ENCODE measurements at regions not wholly inside any gene's neighbourhood (a gene's known extent, or its start where the extent isn't known, plus 50 kb on each side); places are given as distances from the start of the nearest gene placed in this dataset.

- no peaks in the 10 kb centered on the region for H3K36me3 ChIP-seq (ENCODE audit: insufficient read depth, low read length)
- ATAC-seq (ENCODE audit: poor library complexity) (no peak), DNase-seq (no peak)
- Mint-ChIP-seq H3K4me3 (no peak overlapping the region), H3K4me1 (ENCODE audit: low read depth) (no peaks in the 10 kb centered on the region), H3K27me3 (peaks cover 4% of the 10 kb centered on the region), H3K27ac (no peak overlapping the region), H3K36me3 (ENCODE audit: low read depth) (no peaks in the 10 kb centered on the region), H3K9me3 (peaks cover 4% of the 10 kb centered on the region)
- POLR2A ChIA-PET, result no interaction called here
- CTCF ChIA-PET, result no interaction called here
- intact Hi-C loops (cut with DNase I, micrococcal nuclease), result no loop called here
- peaks cover 0 to 14% of the 10 kb centered on the region in 2 experiments for H3K9me3 ChIP-seq (ENCODE audit: control insufficient read depth in 1 of 2, insufficient read depth in 1 of 2, low read length in 2 of 2)
- TF ChIP-seq, protein P1, sequence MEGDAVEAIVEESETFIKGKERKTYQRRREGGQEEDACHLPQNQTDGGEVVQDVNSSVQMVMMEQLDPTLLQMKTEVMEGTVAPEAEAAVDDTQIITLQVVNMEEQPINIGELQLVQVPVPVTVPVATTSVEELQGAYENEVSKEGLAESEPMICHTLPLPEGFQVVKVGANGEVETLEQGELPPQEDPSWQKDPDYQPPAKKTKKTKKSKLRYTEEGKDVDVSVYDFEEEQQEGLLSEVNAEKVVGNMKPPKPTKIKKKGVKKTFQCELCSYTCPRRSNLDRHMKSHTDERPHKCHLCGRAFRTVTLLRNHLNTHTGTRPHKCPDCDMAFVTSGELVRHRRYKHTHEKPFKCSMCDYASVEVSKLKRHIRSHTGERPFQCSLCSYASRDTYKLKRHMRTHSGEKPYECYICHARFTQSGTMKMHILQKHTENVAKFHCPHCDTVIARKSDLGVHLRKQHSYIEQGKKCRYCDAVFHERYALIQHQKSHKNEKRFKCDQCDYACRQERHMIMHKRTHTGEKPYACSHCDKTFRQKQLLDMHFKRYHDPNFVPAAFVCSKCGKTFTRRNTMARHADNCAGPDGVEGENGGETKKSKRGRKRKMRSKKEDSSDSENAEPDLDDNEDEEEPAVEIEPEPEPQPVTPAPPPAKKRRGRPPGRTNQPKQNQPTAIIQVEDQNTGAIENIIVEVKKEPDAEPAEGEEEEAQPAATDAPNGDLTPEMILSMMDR (IDR thresholded peaks at IDR 0.05), result no peak
- H3K4me3 ChIP-seq (ENCODE audit: low read length), result no peak overlapping the region
- no peaks in the 10 kb centered on the region for H3K27me3 ChIP-seq (ENCODE audit: control insufficient read depth in 1 of 2, insufficient read depth in 2 of 2, low read length in 2 of 2)
- no peak overlapping the region for H3K27ac ChIP-seq (ENCODE audit: low read depth in 1 of 2, low read length in 2 of 2)
- H3K4me1 ChIP-seq (ENCODE audit: insufficient read depth, low read length), result no peaks in the 10 kb centered on the region
These were observed 87.4 kb upstream of the PKP2 start for GRCh38 chr12:32983968-32984367.

- peaks cover 4% of the 10 kb centered on the region for H3K9me3 Mint-ChIP-seq
- CTCF ChIA-PET, result no interaction called here
- ATAC-seq (ENCODE audit: poor library complexity) (no peak), DNase-seq (no peak)
- TF ChIP-seq, protein P1 (IDR thresholded peaks at IDR 0.05), result no peak
- no peak overlapping the region for H3K27ac ChIP-seq (ENCODE audit: low read depth in 1 of 2, low read length in 2 of 2)
- intact Hi-C loops (cut with DNase I, micrococcal nuclease), result no loop called here
- H3K27me3 Mint-ChIP-seq, result peaks cover 4% of the 10 kb centered on the region
- H3K4me3 Mint-ChIP-seq, result no peak overlapping the region
- no peaks in the 10 kb centered on the region for H3K27me3 ChIP-seq (ENCODE audit: control insufficient read depth in 1 of 2, insufficient read depth in 2 of 2, low read length in 2 of 2)
- H3K27ac Mint-ChIP-seq, result no peak overlapping the region
- H3K4me1 ChIP-seq (ENCODE audit: insufficient read depth, low read length), result no peaks in the 10 kb centered on the region
- H3K4me1 Mint-ChIP-seq (ENCODE audit: low read depth), result no peaks in the 10 kb centered on the region
- H3K9me3 ChIP-seq (ENCODE audit: control insufficient read depth in 1 of 2, insufficient read depth in 1 of 2, low read length in 2 of 2), result peaks cover 0 to 14% of the 10 kb centered on the region in 2 experiments
- POLR2A ChIA-PET, result no interaction called here
- no peak overlapping the region for H3K4me3 ChIP-seq (ENCODE audit: low read length)
- H3K36me3 ChIP-seq (ENCODE audit: insufficient read depth, low read length), result no peaks in the 10 kb centered on the region
- H3K36me3 Mint-ChIP-seq (ENCODE audit: low read depth), result no peaks in the 10 kb centered on the region
These were observed 86.8 kb upstream of the PKP2 start for GRCh38 chr12:32983332-32983731.

- no peaks in the 10 kb centered on the region for H3K4me1 Mint-ChIP-seq (ENCODE audit: low read depth)
These were observed 84.6 kb upstream of the PKP2 start for GRCh38 chr12:32981139-32981538.

More at GRCh38 chr12:32981139-32981538, 84.6 kb upstream of the PKP2 start:
- ATAC-seq (ENCODE audit: poor library complexity), result no peak
- intact Hi-C loops (cut with DNase I, micrococcal nuclease), result no loop called here
- Mint-ChIP-seq H3K27me3 (peaks cover 4% of the 10 kb centered on the region), H3K4me3 (no peak overlapping the region), H3K9me3 (peaks cover 4% of the 10 kb centered on the region), H3K36me3 (ENCODE audit: low read depth) (no peaks in the 10 kb centered on the region), H3K27ac (no peak overlapping the region)
- Histone ChIP-seq H3K4me3 (ENCODE audit: low read length) (no peak overlapping the region), H3K27ac (ENCODE audit: low read depth in 1 of 2, low read length in 2 of 2) (no peak overlapping the region), H3K4me1 (ENCODE audit: insufficient read depth, low read length) (no peaks in the 10 kb centered on the region), H3K36me3 (ENCODE audit: insufficient read depth, low read length) (no peaks in the 10 kb centered on the region), H3K27me3 (ENCODE audit: control insufficient read depth in 1 of 2, insufficient read depth in 2 of 2, low read length in 2 of 2) (no peaks in the 10 kb centered on the region), H3K9me3 (ENCODE audit: control insufficient read depth in 1 of 2, insufficient read depth in 1 of 2, low read length in 2 of 2) (peaks cover 0 to 10% of the 10 kb centered on the region in 2 experiments)
- ChIA-PET CTCF (no interaction called here), POLR2A (no interaction called here)
- no peak for DNase-seq
- TF ChIP-seq, protein P1 (IDR thresholded peaks at IDR 0.05), result no peak

Measured in CD4-positive, alpha-beta T cell (primary cell).